GM06990 (cell line): ENCODE measurements at regions not wholly inside any gene's neighbourhood (a gene's known extent, or its start where the extent isn't known, plus 50 kb on each side); places are given as distances from the start of the nearest gene placed in this dataset.
"Not testable (repeated sequence)": the region's sequence is repeated elsewhere in the genome, so short reads cannot be mapped to it uniquely, and the experiment has no call there.

Source experiments
- DNase-seq: peaks from one replicate; pipeline ENCODE4 v3.0.0-alpha.2; 2011; ENCODE audit not compliant: insufficient read length; ENCODE audit errors: extremely low read depth
- H3K27me3 ChIP-seq: replicated peaks from 2 replicates; pipeline ENCODE4 v1.6.0; 2011; ENCODE audit warnings: low read length; ENCODE audit not compliant: control insufficient read depth, insufficient read depth
- H3K36me3 ChIP-seq: 2 replicates; pipeline ENCODE4 v1.5.1; 2011; ENCODE audit warnings: low read length; ENCODE audit not compliant: control insufficient read depth, insufficient read depth
- H3K4me3 ChIP-seq: replicated peaks from 2 replicates; pipeline ENCODE4 v1.5.1; 2011; ENCODE audit warnings: low read depth, mild to moderate bottlenecking, control low read depth, low read length
- TF ChIP-seq, protein P1 (sequence below): IDR thresholded peaks from 2 replicates; pipeline ENCODE4 v1.5.1; 2011; ENCODE audit warnings: low read length, control low read depth, mild to moderate bottlenecking, inconsistent platforms; ENCODE audit not compliant: insufficient read depth, poor library complexity, severe bottlenecking

DNA sequence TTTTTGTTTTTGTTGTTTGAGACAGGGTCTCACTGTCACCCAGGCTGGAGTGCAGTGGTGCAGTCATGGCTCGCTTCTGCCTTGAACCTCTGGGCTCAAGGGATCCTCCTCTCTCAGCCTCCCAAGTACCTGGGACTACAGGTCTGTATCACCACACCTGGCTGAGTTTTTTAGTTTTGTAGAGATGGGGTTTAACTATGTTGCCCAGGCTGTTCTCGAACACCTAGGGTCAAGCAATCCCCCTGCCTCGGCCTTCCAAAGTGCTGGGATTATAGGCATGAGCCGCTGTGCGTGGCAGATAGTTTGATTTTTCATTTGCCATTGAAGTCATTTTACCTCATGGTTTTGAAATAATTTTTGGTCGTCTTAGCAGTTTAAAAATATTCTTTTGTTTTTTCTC lies 94.3 kb upstream of the EIF5 start:
- H3K4me3 ChIP-seq: no peak overlapping the region
- no peaks in the 10 kb centered on the region for H3K27me3 ChIP-seq
- no peaks in the 10 kb centered on the region for H3K36me3 ChIP-seq
- DNase-seq: no peak
- TF ChIP-seq, protein P1, sequence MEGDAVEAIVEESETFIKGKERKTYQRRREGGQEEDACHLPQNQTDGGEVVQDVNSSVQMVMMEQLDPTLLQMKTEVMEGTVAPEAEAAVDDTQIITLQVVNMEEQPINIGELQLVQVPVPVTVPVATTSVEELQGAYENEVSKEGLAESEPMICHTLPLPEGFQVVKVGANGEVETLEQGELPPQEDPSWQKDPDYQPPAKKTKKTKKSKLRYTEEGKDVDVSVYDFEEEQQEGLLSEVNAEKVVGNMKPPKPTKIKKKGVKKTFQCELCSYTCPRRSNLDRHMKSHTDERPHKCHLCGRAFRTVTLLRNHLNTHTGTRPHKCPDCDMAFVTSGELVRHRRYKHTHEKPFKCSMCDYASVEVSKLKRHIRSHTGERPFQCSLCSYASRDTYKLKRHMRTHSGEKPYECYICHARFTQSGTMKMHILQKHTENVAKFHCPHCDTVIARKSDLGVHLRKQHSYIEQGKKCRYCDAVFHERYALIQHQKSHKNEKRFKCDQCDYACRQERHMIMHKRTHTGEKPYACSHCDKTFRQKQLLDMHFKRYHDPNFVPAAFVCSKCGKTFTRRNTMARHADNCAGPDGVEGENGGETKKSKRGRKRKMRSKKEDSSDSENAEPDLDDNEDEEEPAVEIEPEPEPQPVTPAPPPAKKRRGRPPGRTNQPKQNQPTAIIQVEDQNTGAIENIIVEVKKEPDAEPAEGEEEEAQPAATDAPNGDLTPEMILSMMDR: no peak

DNA sequence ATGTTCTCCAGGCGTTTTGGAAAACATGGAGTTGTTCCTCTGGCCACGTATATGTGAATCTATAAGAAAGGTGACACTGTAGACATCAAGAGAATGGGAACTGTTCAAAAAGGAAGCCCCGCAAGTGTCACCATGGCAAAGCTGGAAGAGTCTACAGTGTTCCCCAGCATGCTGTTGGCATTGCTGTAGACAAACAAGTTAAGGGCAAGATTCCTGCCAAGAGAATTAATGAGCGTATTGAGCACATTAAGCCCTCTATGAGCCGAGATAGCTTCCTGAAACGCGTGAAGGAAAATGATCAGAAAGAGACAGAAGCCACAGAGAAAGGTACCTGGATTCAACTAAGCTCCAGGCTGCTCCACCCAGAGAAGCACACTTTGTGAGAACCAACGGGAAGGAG lies 92.5 kb upstream of the EIF5 start:
- H3K36me3 ChIP-seq: no peaks in the 10 kb centered on the region
- H3K4me3 ChIP-seq: no peak overlapping the region
- TF ChIP-seq, protein P1: no peak
- DNase-seq: no peak
- no peaks in the 10 kb centered on the region for H3K27me3 ChIP-seq

DNA sequence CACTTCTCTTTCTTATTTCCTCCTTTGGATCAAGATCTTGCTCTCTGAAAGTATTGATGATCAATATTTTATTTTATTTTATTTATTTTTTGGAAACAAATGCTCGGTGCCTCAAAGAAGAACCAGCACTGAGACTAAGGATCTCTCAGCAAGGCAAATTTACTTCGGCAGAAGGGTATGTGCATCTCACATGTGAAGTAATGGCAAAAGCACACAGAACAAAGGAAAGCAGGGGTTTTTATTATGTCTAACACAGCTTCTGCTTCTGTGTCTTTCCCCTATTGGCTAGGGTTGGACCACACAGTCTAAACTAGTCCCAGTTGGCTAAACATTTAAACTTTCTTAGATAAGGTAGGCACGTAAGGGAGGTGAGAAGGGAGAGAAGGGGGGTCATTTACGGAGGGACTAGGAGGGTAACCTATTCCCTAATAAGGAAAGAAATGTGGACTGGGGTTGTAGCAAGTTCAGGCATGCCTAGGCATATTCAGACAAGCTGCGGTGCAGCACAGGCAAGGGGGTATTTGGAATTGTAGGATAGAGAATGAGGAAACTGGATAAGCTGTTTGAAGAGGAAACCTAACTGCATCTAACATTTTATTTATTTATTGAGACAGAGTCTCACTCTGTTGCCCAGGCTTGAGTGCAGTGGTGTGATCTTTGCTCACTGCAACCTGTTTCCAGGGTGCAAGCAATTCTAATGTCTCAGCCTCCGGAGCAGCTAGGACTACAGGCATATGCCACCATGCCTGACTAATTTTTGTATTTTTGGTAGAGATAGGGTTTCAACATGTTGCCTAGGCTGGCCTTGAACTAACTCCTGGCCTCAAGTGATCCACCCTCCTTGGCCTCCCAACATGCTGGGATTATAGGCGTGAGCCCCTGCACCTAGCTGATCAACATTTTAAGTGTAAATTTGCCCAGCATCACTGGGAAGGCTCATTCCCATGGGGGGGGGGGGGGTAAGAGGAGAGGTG lies 90.0 kb upstream of the EIF5 start:
- TF ChIP-seq, protein P1: no peak
- Histone ChIP-seq H3K4me3 (no peak overlapping the region), H3K36me3 (no peaks in the 10 kb centered on the region), H3K27me3 (no peaks in the 10 kb centered on the region)
- DNase-seq: no peak

DNA sequence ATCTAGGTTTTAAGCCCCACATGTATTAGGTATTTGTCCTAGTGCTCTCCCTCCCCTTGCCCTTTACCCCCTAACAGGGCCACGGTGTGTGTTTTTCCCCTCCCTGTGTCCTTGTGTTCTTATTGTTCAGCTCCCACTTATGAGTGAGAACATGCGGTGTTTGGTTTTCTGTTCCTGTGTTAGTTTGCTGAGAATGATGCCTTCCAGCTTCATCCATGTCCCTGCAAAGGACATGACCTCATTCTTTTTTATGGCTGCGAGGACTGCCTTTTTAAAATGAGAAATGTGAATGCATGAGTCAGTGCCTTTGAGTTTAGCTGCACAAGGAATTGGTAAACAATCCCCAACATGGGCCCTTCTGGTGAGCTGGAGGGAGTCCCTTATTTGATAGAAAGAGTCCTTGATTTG lies 88.4 kb upstream of the EIF5 start:
- not testable (repeated sequence) for H3K27me3 ChIP-seq, H3K36me3 ChIP-seq, H3K4me3 ChIP-seq, DNase-seq

DNA sequence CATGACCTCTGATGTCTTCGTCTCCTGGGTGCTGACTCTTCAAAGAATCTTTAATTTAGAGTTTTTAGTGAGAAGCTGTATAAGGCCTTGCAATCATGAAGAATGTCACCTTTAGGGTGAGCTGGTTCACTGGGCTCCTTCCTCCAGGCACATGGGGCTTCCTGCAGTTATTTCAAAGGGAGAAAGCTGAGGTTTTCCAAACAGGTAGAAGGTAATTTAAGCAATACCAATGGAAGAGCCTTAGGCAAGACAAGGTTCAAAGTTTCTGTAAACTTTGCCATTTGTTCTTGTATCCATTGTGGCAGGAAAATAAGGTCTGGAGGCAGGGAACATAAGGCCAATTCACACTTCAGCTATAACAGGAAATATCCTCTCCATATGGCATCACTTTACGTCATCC lies 88.0 kb upstream of the EIF5 start:
- TF ChIP-seq, protein P1: no peak
- Histone ChIP-seq H3K36me3 (no peaks in the 10 kb centered on the region), H3K27me3 (no peaks in the 10 kb centered on the region), H3K4me3 (no peak overlapping the region)
- no peak for DNase-seq

DNA sequence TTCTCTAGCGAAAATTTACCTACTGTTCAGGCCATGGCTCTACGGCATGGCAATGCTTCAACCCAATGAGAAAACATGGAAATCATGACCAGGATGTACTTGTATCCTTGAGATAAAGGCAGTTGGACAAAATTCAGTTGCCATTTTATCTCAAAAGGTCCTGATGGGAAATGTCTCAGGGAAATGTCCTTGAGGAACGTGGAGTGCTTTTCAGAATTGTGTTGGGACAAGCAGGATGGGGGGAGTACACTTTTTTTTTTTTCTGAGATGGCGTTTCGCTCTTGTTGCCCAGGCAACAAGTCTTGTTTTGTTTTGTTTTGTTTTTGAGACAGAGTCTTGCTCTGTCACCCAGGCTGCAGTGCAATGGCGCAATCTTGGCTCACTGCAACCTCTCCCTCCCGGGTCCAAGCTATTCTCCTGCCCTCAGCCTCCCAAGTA lies 86.8 kb upstream of the EIF5 start:
- no peaks in the 10 kb centered on the region for H3K27me3 ChIP-seq
- DNase-seq: no peak
- TF ChIP-seq, protein P1: no peak
- H3K36me3 ChIP-seq: no peaks in the 10 kb centered on the region
- H3K4me3 ChIP-seq: no peak overlapping the region
